ENCODE measurements at regions not wholly inside any gene's neighbourhood (a gene's known extent, or its start where the extent isn't known, plus 50 kb on each side); places are given as distances from the start of the nearest gene placed in this dataset.

- no peak for DNase-seq
Observed at GRCh38 chr2:41870265-41870585, 177.6 kb upstream of the PKDCC start.

GRCh38 chr2:41871080-41871479 lies 176.7 kb upstream of the PKDCC start:
- no peak for DNase-seq

- no peak for DNase-seq
Observed at GRCh38 chr2:41872646-41873045, 175.2 kb upstream of the PKDCC start.

GRCh38 chr2:41873102-41874031 lies 174.5 kb upstream of the PKDCC start:
- peak in 2 of 3 experiments; percentile 62 to 90 for DNase-seq

GRCh38 chr2:41877114-41877678 lies 170.6 kb upstream of the PKDCC start:
- peak in 1 of 3 experiments; percentile 24 for DNase-seq

GRCh38 chr2:41878056-41878455 lies 169.8 kb upstream of the PKDCC start:
- DNase-seq: no peak

GRCh38 chr2:41878716-41879234 lies 169.0 kb upstream of the PKDCC start:
- peak in 1 of 3 experiments; percentile 18 for DNase-seq

GRCh38 chr2:41879235-41879916 lies 168.4 kb upstream of the PKDCC start:
- DNase-seq: peak; percentile 82 to 97 (median 89)

GRCh38 chr2:41880561-41881243 lies 167.1 kb upstream of the PKDCC start:
- DNase-seq: no peak

- DNase-seq: no peak
Observed at GRCh38 chr2:41881249-41881648, 166.6 kb upstream of the PKDCC start.

GRCh38 chr2:41884718-41885117 lies 163.1 kb upstream of the PKDCC start:
- DNase-seq: no peak

- DNase-seq: no peak
Observed at GRCh38 chr2:41886145-41886664, 161.6 kb upstream of the PKDCC start.

- DNase-seq: no peak
Observed at GRCh38 chr2:41886757-41887156, 161.1 kb upstream of the PKDCC start.

- DNase-seq: no peak
Observed at GRCh38 chr2:41890341-41890740, 157.5 kb upstream of the PKDCC start.

- DNase-seq: no peak
Observed at GRCh38 chr2:41892476-41892875, 155.3 kb upstream of the PKDCC start.

GRCh38 chr2:41894563-41895333 lies 153.1 kb upstream of the PKDCC start:
- DNase-seq: no peak

GRCh38 chr2:41895334-41895664 lies 152.5 kb upstream of the PKDCC start:
- no peak for DNase-seq

GRCh38 chr2:41896186-41896846 lies 151.5 kb upstream of the PKDCC start:
- no peak for DNase-seq

GRCh38 chr2:41899189-41899588 lies 148.6 kb upstream of the PKDCC start:
- no peak for DNase-seq

GRCh38 chr2:41900101-41900577 lies 147.7 kb upstream of the PKDCC start:
- no peak for DNase-seq

- no peak for DNase-seq
Observed at GRCh38 chr2:41902897-41903296, 144.9 kb upstream of the PKDCC start.

Measured in NCI-H1417 (cell line).